Activated CD4-positive, alpha-beta T cell treated with anti-CD3 and anti-CD28 coated beads, Interleukin-2, amount 10 ng/mL, durations not matched to agents 24 days and 14 days (primary cell): ENCODE measurements at regions not wholly inside any gene's neighbourhood (a gene's known extent, or its start where the extent isn't known, plus 50 kb on each side); places are given as distances from the start of the nearest gene placed in this dataset.

Experiments used
- DNase-seq: peaks from one replicate; pipeline ENCODE4 v3.0.0; 2022
- H3K27ac Mint-ChIP-seq: one replicate; pipeline ENCODE4 v1.8.0; 2022; ENCODE audit warnings: mild to moderate bottlenecking, mixed read lengths
- H3K27me3 Mint-ChIP-seq: one replicate; pipeline ENCODE4 v1.8.0; 2022; ENCODE audit warnings: mixed read lengths
- H3K36me3 Mint-ChIP-seq: one replicate; pipeline ENCODE4 v1.8.0; 2022; ENCODE audit warnings: low read depth, mild to moderate bottlenecking, mixed read lengths
- H3K4me1 Mint-ChIP-seq: one replicate; pipeline ENCODE4 v1.8.0; 2021; ENCODE audit warnings: mixed read lengths
- H3K4me3 Mint-ChIP-seq: one replicate; pipeline ENCODE4 v1.8.0; 2022; ENCODE audit warnings: mild to moderate bottlenecking, moderate library complexity, mixed read lengths
- H3K9me3 Mint-ChIP-seq: one replicate; pipeline ENCODE4 v1.8.0; 2021; ENCODE audit warnings: mixed read lengths
- intact Hi-C: fragments of 100-400 bp; cut with micrococcal nuclease; formaldehyde crosslinking; loops from one replicate; pipeline ENCODE4 v1.15.1; 2023

- no peak overlapping the region for H3K27ac Mint-ChIP-seq
- no peak overlapping the region for H3K4me3 Mint-ChIP-seq
- intact Hi-C loops, result loop anchor here (5.0 kb wide), 1 partner anchor 80 kb away; no protein-coding TSS in a partner anchor
- H3K36me3 Mint-ChIP-seq, result no peaks in the 10 kb centered on the region
- H3K4me1 Mint-ChIP-seq, result no peaks in the 10 kb centered on the region
- no peaks in the 10 kb centered on the region for H3K9me3 Mint-ChIP-seq
- peaks cover 7% of the 10 kb centered on the region for H3K27me3 Mint-ChIP-seq
- DNase-seq, result no peak
Observed at GRCh38 chr3:61442696-61443095, 118.7 kb upstream of the PTPRG start.

DNA sequence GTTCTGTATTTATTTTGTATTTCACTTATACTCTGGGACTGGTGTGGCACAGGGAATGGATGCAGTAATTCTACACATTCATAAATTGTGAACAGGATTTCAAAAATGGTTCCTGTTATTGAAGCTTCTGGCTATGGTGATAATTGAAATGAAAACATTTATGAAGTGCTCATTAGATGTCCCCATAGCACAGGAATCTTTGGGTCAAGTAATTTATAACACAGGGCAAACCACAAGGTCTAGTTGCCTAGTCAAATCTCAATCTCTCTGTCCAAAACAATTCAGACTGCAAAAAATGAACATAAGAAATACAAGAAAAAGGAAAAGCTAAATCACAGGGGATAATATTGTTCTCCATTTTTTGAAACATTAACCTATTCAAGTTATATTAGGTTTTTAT lies 117.5 kb upstream of the PTPRG start:
- no peak overlapping the region for H3K4me3 Mint-ChIP-seq
- H3K36me3 Mint-ChIP-seq, result no peaks in the 10 kb centered on the region
- no peaks in the 10 kb centered on the region for H3K9me3 Mint-ChIP-seq
- no peaks in the 10 kb centered on the region for H3K4me1 Mint-ChIP-seq
- intact Hi-C loops, result loop anchor here (5.0 kb wide), 1 partner anchor 78 kb away; no protein-coding TSS in a partner anchor
- H3K27ac Mint-ChIP-seq, result no peak overlapping the region
- H3K27me3 Mint-ChIP-seq, result peaks cover 7% of the 10 kb centered on the region
- DNase-seq, result no peak

DNA sequence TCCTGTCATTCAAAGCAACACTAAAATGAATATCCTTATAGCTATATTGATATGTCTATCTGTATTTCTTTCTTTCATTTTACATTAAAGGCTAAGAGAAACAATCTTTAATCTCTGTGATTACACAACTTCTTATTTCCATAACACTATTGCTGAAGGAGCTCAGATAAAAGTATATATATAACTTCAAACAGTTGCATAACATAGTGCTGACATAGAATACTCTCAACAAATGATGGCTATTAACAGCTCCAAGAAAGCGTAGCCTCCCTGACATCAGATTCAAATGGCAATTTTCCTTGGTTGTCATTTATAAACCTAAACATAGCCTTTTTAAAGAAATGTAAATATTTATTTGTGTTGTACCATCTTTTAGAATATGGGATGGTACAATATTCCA lies 116.6 kb upstream of the PTPRG start:
- Mint-ChIP-seq H3K27me3 (peaks cover 7% of the 10 kb centered on the region), H3K4me1 (no peaks in the 10 kb centered on the region), H3K4me3 (no peak overlapping the region), H3K9me3 (no peaks in the 10 kb centered on the region), H3K36me3 (no peaks in the 10 kb centered on the region), H3K27ac (no peak overlapping the region)
- DNase-seq, result no peak
- intact Hi-C loops, result loop anchor here (5.0 kb wide), 1 partner anchor 78 kb away; no protein-coding TSS in a partner anchor

DNA sequence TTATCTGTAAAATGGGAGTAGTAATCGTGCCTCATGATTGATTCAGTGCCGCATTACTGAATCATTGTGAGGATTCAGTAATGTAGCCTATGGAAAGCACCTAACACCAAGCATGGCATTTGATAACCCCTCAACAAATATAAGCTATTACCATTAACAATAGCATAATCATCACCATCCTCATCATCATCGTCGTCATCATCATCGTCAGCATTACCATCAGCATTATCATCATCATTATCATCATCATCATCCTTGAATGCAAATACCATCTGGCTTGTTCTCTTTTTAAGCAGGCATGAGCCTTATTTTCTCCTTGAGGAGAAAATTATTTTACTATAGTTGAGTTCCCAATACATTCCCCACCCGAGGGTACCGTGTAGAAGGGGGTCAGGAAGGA lies 115.4 kb upstream of the PTPRG start:
- H3K4me1 Mint-ChIP-seq, result no peaks in the 10 kb centered on the region

GRCh38 chr3:61446341-61446740 lies 115.0 kb upstream of the PTPRG start:
- Mint-ChIP-seq H3K36me3 (no peaks in the 10 kb centered on the region), H3K27me3 (peaks cover 7% of the 10 kb centered on the region), H3K9me3 (no peaks in the 10 kb centered on the region), H3K4me3 (no peak overlapping the region), H3K4me1 (no peaks in the 10 kb centered on the region), H3K27ac (no peak overlapping the region)
- intact Hi-C loops, result no loop called here
- no peak for DNase-seq

More for the DNA sequence above, 115.4 kb upstream of the PTPRG start:
- no peak overlapping the region for H3K27ac Mint-ChIP-seq
- no peaks in the 10 kb centered on the region for H3K9me3 Mint-ChIP-seq
- H3K27me3 Mint-ChIP-seq, result peaks cover 7% of the 10 kb centered on the region
- no peak overlapping the region for H3K4me3 Mint-ChIP-seq
- intact Hi-C loops, result no loop called here
- DNase-seq, result no peak
- no peaks in the 10 kb centered on the region for H3K36me3 Mint-ChIP-seq

DNA sequence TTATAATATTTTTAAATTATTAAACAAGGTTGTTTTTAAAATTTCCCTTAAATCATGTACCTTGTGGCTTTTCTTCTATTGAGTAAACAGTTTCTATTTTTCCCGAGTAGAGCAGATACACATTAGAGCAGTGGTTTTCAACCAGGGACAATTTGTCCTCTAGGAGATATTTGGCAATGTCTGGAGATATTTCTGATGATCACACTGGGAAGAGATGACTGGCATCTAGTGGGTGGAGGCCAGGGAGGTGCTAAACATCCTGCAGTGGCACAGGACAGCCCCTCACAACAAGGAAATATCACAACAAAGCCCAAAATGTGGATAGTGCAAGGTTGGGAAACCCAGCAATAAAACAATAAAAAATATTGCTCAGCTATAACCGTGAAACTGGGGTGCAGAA lies 113.0 kb upstream of the PTPRG start:
- Mint-ChIP-seq H3K9me3 (no peaks in the 10 kb centered on the region), H3K27me3 (peaks cover 7% of the 10 kb centered on the region), H3K4me1 (no peaks in the 10 kb centered on the region), H3K27ac (no peak overlapping the region), H3K36me3 (no peaks in the 10 kb centered on the region), H3K4me3 (no peak overlapping the region)
- no peak for DNase-seq
- intact Hi-C loops, result no loop called here

GRCh38 chr3:61449327-61450040 lies 111.9 kb upstream of the PTPRG start:
- H3K36me3 Mint-ChIP-seq, result no peaks in the 10 kb centered on the region
- H3K4me3 Mint-ChIP-seq, result no peak overlapping the region
- intact Hi-C loops, result no loop called here
- no peak overlapping the region for H3K27ac Mint-ChIP-seq
- H3K27me3 Mint-ChIP-seq, result peaks cover 3% of the 10 kb centered on the region
- H3K4me1 Mint-ChIP-seq, result no peaks in the 10 kb centered on the region
- no peak for DNase-seq
- no peaks in the 10 kb centered on the region for H3K9me3 Mint-ChIP-seq

DNA sequence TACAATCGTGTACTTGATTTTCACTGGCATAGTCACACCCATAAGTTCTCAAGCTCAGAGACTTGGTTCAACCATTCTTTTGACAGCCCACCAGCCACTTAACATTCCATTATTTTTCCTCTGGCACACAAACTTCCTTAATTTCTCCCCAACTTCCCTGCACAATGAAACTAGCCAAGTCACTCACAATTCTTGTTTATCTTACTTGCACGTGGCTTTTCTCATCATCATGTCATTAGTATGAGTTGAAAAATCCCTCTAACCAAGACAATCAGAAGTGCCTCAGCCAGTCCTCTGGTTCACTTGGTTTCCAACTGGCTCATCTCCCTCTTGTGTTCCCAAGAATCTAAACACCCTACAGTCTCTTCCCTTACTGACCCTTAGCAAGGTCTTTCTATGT lies 110.5 kb upstream of the PTPRG start:
- H3K4me3 Mint-ChIP-seq, result no peak overlapping the region

GRCh38 chr3:61451841-61452240 lies 109.5 kb upstream of the PTPRG start:
- H3K9me3 Mint-ChIP-seq, result no peaks in the 10 kb centered on the region
- no peaks in the 10 kb centered on the region for H3K4me1 Mint-ChIP-seq
- H3K36me3 Mint-ChIP-seq, result no peaks in the 10 kb centered on the region
- intact Hi-C loops, result no loop called here
- no peaks in the 10 kb centered on the region for H3K27me3 Mint-ChIP-seq
- DNase-seq, result no peak
- H3K27ac Mint-ChIP-seq, result no peak overlapping the region
- no peak overlapping the region for H3K4me3 Mint-ChIP-seq

More for the DNA sequence above, 110.5 kb upstream of the PTPRG start:
- no peak overlapping the region for H3K27ac Mint-ChIP-seq
- intact Hi-C loops, result no loop called here
- no peaks in the 10 kb centered on the region for H3K9me3 Mint-ChIP-seq
- H3K4me1 Mint-ChIP-seq, result no peaks in the 10 kb centered on the region
- peaks cover 2% of the 10 kb centered on the region for H3K27me3 Mint-ChIP-seq
- H3K36me3 Mint-ChIP-seq, result no peaks in the 10 kb centered on the region
- DNase-seq, result no peak

- H3K4me1 Mint-ChIP-seq, result no peaks in the 10 kb centered on the region
- no peaks in the 10 kb centered on the region for H3K27me3 Mint-ChIP-seq
- intact Hi-C loops, result no loop called here
- H3K4me3 Mint-ChIP-seq, result no peak overlapping the region
- no peaks in the 10 kb centered on the region for H3K9me3 Mint-ChIP-seq
- no peaks in the 10 kb centered on the region for H3K36me3 Mint-ChIP-seq
- H3K27ac Mint-ChIP-seq, result no peak overlapping the region
- DNase-seq, result no peak
Observed at GRCh38 chr3:61452535-61453090, 108.8 kb upstream of the PTPRG start.

GRCh38 chr3:61454006-61454585 lies 107.3 kb upstream of the PTPRG start:
- H3K4me3 Mint-ChIP-seq, result no peak overlapping the region
- H3K27me3 Mint-ChIP-seq, result no peaks in the 10 kb centered on the region
- no peaks in the 10 kb centered on the region for H3K4me1 Mint-ChIP-seq
- no peaks in the 10 kb centered on the region for H3K9me3 Mint-ChIP-seq
- no peaks in the 10 kb centered on the region for H3K36me3 Mint-ChIP-seq
- no peak for DNase-seq
- intact Hi-C loops, result no loop called here
- H3K27ac Mint-ChIP-seq, result no peak overlapping the region

- Mint-ChIP-seq H3K27me3 (no peaks in the 10 kb centered on the region), H3K9me3 (peaks cover 5% of the 10 kb centered on the region), H3K36me3 (no peaks in the 10 kb centered on the region), H3K27ac (no peak overlapping the region), H3K4me3 (no peak overlapping the region), H3K4me1 (no peaks in the 10 kb centered on the region)
- DNase-seq, result no peak
- intact Hi-C loops, result no loop called here
Observed at GRCh38 chr3:61454801-61455200, 106.6 kb upstream of the PTPRG start.

DNA sequence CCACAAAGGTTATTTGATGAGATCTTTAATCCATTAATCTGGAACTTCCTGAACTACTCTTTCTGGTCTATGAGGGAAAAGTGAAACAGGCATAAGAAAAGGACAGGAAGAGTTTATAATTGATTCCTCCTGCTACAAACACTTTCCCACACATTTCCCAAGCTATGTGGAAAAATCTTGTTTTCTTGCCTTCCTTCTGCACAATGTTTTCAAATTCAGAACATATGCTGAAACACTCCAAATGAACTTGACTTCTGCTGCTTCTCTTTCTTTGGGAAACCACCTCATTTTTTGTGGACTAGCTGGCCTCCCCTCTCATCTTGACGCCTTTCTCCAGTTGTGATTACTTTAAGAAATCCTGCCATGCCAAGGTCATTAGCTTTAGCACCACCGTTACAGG lies 100.7 kb upstream of the PTPRG start:
- intact Hi-C loops, result no loop called here
- Mint-ChIP-seq H3K4me1 (no peaks in the 10 kb centered on the region), H3K4me3 (no peak overlapping the region), H3K27ac (no peak overlapping the region), H3K36me3 (no peaks in the 10 kb centered on the region), H3K27me3 (peaks cover 4% of the 10 kb centered on the region), H3K9me3 (peaks cover 8% of the 10 kb centered on the region)
- DNase-seq, result no peak

- Mint-ChIP-seq H3K27ac (no peak overlapping the region), H3K36me3 (no peaks in the 10 kb centered on the region), H3K27me3 (peaks cover 7% of the 10 kb centered on the region), H3K9me3 (peaks cover 8% of the 10 kb centered on the region), H3K4me3 (no peak overlapping the region), H3K4me1 (no peaks in the 10 kb centered on the region)
- intact Hi-C loops, result no loop called here
- no peak for DNase-seq
Observed at GRCh38 chr3:61463191-61463590, 98.2 kb upstream of the PTPRG start.
